Activated B cell treated with CpG ODN at 0.5 μM for 24 hours (primary cell): ENCODE measurements at regions not wholly inside any gene's neighbourhood (a gene's known extent, or its start where the extent isn't known, plus 50 kb on each side); places are given as distances from the start of the nearest gene placed in this dataset.

Source experiments
- ATAC-seq: fragments of 200-7000 bp; cut with Tn5 transposase; one replicate; pipeline ENCODE4 v1.10.0; 2021; ENCODE audit warnings: low read depth, mild to moderate bottlenecking, moderate library complexity
- CTCF ChIA-PET: fragments of 350-600 bp; sonication (Branson Sonifier 250); formaldehyde crosslinking; loops from one replicate; lab custom pipeline; 2021; ENCODE audit warnings: antibody characterized with exemption; lab: Charles Lee
- POLR2A ChIA-PET: fragments of 350-600 bp; sonication (Branson Sonifier 250); formaldehyde crosslinking; loops from one replicate; lab custom pipeline; 2021; ENCODE audit warnings: antibody characterized with exemption; lab: Charles Lee
- DNase-seq: peaks from one replicate; pipeline ENCODE4 v3.0.0; 2022
- H3K27ac Mint-ChIP-seq: one replicate; pipeline ENCODE4 v1.8.0; 2020; ENCODE audit warnings: mixed read lengths
- H3K27me3 Mint-ChIP-seq: one replicate; pipeline ENCODE4 v1.8.0; 2021; ENCODE audit warnings: mixed read lengths
- H3K36me3 Mint-ChIP-seq: one replicate; pipeline ENCODE4 v1.8.0; 2021; ENCODE audit warnings: low read depth, mixed read lengths
- H3K4me1 Mint-ChIP-seq: one replicate; pipeline ENCODE4 v1.8.0; 2021; ENCODE audit warnings: mixed read lengths
- H3K4me3 Mint-ChIP-seq: one replicate; pipeline ENCODE4 v1.8.0; 2020; ENCODE audit warnings: mild to moderate bottlenecking, mixed read lengths
- H3K9me3 Mint-ChIP-seq: one replicate; pipeline ENCODE4 v1.8.0; 2020; ENCODE audit warnings: mixed read lengths
- intact Hi-C: fragments of 100-400 bp; cut with micrococcal nuclease; formaldehyde crosslinking; loops from one replicate; pipeline ENCODE4 v1.15.1; 2024
- TF ChIP-seq, protein P1 (sequence below): fragments of 200-600 bp; IDR thresholded peaks from one replicate; pipeline ENCODE4 v1.8.0; 2022; ENCODE audit warnings: antibody characterized with exemption, mild to moderate bottlenecking

DNA sequence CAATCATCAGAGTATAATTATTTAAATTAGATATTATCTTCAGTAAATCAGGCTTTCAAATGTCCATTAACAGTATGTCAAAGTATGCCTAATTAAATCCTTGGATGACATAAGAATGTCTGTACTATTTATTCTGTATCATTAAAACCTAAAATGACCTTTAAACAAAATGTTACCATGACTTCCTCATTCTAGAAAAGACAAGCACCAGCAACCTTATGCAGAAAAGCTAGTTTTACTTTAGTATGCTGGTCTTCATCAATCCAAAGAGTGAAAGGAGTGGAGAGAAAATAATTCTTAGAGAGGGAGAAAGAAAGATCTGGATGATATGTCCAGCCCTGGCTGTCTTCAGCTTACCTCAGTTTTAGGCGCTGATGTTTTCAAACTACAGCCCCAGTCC lies 140.1 kb upstream of the UBE2E2 start:
- Mint-ChIP-seq H3K4me3 (no peak overlapping the region), H3K36me3 (no peaks in the 10 kb centered on the region), H3K4me1 (peaks cover 17% of the 10 kb centered on the region), H3K27me3 (no peaks in the 10 kb centered on the region), H3K9me3 (peaks cover 2% of the 10 kb centered on the region), H3K27ac (no peak overlapping the region)
- ChIA-PET CTCF (no interaction called here), POLR2A (no interaction called here)
- ATAC-seq (no peak), DNase-seq (no peak)
- TF ChIP-seq, protein P1, sequence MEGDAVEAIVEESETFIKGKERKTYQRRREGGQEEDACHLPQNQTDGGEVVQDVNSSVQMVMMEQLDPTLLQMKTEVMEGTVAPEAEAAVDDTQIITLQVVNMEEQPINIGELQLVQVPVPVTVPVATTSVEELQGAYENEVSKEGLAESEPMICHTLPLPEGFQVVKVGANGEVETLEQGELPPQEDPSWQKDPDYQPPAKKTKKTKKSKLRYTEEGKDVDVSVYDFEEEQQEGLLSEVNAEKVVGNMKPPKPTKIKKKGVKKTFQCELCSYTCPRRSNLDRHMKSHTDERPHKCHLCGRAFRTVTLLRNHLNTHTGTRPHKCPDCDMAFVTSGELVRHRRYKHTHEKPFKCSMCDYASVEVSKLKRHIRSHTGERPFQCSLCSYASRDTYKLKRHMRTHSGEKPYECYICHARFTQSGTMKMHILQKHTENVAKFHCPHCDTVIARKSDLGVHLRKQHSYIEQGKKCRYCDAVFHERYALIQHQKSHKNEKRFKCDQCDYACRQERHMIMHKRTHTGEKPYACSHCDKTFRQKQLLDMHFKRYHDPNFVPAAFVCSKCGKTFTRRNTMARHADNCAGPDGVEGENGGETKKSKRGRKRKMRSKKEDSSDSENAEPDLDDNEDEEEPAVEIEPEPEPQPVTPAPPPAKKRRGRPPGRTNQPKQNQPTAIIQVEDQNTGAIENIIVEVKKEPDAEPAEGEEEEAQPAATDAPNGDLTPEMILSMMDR, result no peak
- intact Hi-C loops, result no loop called here

DNA sequence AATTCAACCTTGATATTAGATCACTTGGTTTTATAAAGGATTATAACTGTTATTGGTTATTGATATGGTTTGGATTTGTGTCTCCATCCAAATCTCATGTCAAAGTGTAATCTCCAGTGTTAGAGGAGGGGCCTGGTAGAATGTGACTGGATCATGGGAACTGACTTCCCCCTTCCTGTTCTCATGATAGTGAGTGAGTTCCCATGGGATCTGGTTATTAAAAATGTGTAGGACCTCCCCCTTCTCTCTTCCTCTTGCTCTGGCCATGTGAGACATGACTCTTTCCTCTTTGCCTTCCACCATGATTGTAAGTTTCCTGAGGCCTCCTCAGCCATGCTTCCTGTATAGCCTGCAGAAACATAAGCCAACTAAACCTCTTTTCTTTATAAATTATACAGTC lies 136.0 kb upstream of the UBE2E2 start:
- Mint-ChIP-seq H3K4me1 (peaks cover 44% of the 10 kb centered on the region), H3K9me3 (peaks cover 2% of the 10 kb centered on the region), H3K4me3 (no peak overlapping the region), H3K27me3 (no peaks in the 10 kb centered on the region), H3K27ac (no peak overlapping the region), H3K36me3 (no peaks in the 10 kb centered on the region)
- ChIA-PET CTCF (no interaction called here), POLR2A (no interaction called here)
- intact Hi-C loops, result no loop called here
- DNase-seq, result no peak
- TF ChIP-seq, protein P1, result no peak
- ATAC-seq, result no peak

DNA sequence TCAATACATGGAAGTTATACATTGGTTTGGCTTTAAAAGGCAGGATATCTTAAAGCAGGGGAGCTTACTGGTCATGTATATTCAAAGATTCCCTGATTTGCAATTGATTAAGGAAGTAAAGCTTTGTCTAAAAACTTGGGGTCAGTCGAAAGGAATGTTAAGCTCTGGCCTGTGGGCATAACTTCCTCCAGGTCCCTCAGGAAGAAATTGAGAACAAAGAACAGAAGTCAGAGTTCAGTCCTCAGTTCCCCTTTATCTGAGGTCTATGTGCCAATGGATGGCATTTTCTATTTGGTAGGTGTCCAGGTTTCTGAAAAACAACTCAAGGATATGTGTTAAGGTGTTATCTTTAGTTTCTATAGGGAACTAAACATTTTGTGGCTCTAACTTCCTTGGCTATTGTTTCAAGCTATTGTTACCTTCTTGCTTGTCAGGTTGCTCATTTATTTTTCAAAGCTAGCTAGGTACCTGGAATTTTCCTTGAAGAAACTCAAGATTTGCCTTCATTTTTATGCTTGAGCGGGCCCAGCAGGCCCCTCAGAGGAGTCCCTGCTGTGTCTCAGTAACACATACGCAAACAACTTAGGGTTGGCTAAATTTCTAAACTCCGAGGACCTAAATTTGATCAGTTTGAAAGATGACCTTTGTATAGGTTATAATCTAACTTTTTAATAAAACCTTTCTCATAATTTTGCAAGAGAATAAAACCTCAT lies 135.0 kb upstream of the UBE2E2 start:
- DNase-seq (no peak), ATAC-seq (no peak)
- no peaks in the 10 kb centered on the region for H3K27me3 Mint-ChIP-seq
- no peak overlapping the region for H3K4me3 Mint-ChIP-seq
- intact Hi-C loops, result no loop called here
- ChIA-PET POLR2A (interaction anchor here (0.6 kb wide), 1 partner anchor 310 kb away, joined by 3 read pairs; no protein-coding TSS in a partner anchor), CTCF (no interaction called here)
- TF ChIP-seq, protein P1, result no peak
- peaks cover 2% of the 10 kb centered on the region for H3K9me3 Mint-ChIP-seq
- no peaks in the 10 kb centered on the region for H3K36me3 Mint-ChIP-seq
- peaks cover 53% of the 10 kb centered on the region for H3K4me1 Mint-ChIP-seq
- no peak overlapping the region for H3K27ac Mint-ChIP-seq

DNA sequence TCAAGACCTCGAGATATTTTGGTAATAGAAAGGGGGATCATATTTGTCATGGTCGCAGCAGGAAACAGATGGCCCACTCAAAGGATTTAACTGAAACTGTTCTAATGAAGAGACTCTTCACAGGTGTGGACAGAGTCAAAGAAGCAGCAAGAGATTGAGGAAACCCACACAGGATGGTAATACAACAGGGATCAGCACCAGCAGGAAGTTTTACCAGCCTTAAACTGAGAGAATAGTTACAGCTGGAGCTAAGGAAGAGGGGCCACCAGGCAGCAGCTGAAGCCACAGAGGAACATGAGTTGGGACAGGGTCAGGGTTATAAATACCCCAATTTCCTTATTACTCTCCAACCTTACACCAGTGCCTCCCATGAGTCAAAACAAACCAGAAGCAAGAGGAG lies 131.8 kb upstream of the UBE2E2 start:
- peak overlapping the region; percentile 42 for H3K27ac Mint-ChIP-seq
- H3K4me3 Mint-ChIP-seq, result peak overlapping the region; percentile 1
- POLR2A ChIA-PET, result no interaction called here
- H3K4me1 Mint-ChIP-seq, result peaks cover 56% of the 10 kb centered on the region
- ATAC-seq (no peak), DNase-seq (no peak)
- H3K9me3 Mint-ChIP-seq, result peaks cover 6% of the 10 kb centered on the region
- CTCF ChIA-PET, result no interaction called here
- intact Hi-C loops, result loop anchor here (5.0 kb wide), 1 partner anchor 786 kb away; no protein-coding TSS in a partner anchor
- H3K27me3 Mint-ChIP-seq, result no peaks in the 10 kb centered on the region
- H3K36me3 Mint-ChIP-seq, result no peaks in the 10 kb centered on the region
- TF ChIP-seq, protein P1, result no peak

DNA sequence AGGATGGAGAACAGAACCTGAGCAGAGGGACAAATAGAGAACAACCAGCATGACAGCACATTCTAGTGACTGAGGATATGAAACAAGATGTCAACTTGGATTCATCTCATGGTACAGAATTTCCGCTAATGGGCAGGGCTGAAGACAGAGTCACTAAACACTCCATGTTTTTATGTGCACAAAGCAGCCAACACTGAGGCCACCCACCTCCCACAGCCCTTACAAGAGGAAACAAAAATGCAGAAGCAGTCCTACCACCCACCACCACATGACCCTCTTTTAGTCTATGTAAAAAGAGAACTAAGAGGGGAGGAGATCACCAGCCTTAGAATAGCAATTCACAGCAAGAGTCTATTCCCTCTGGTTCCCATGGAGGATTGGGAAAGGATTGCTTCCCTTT lies 131.4 kb upstream of the UBE2E2 start:
- peak; percentile 89 for ATAC-seq
- intact Hi-C loops, result loop anchor here (5.0 kb wide), 1 partner anchor 786 kb away; no protein-coding TSS in a partner anchor
- H3K4me1 Mint-ChIP-seq, result peaks cover 56% of the 10 kb centered on the region
- peak overlapping the region; percentile 42 for H3K27ac Mint-ChIP-seq
- ChIA-PET CTCF (no interaction called here), POLR2A (no interaction called here)
- TF ChIP-seq, protein P1, result no peak
- no peak for DNase-seq
- H3K36me3 Mint-ChIP-seq, result no peaks in the 10 kb centered on the region
- H3K9me3 Mint-ChIP-seq, result peaks cover 6% of the 10 kb centered on the region
- peak overlapping the region; percentile 1 for H3K4me3 Mint-ChIP-seq
- H3K27me3 Mint-ChIP-seq, result no peaks in the 10 kb centered on the region
